Skeletal muscle satellite cell (primary cell): ENCODE measurements at regions not wholly inside any gene's neighbourhood (a gene's known extent, or its start where the extent isn't known, plus 50 kb on each side); places are given as distances from the start of the nearest gene placed in this dataset.
A peak's percentile ranks its signal among the peaks of the same experiment; 100 is the strongest.
"Not testable (repeated sequence)": the region's sequence is repeated elsewhere in the genome, so short reads cannot be mapped to it uniquely, and the experiment has no call there.

ENCODE experiments used
- H3K27me3 ChIP-seq: 2 replicates; pipeline ENCODE4 v1.7.0; 2013; ENCODE audit warnings: low read length; ENCODE audit not compliant: control insufficient read depth, insufficient read depth
- H3K36me3 ChIP-seq: 2 replicates; pipeline ENCODE4 v1.7.0; 2013; ENCODE audit warnings: mild to moderate bottlenecking, control low read depth, low read length; ENCODE audit not compliant: insufficient read depth
- H3K4me1 ChIP-seq: 2 replicates; pipeline ENCODE4 v1.7.0; 2013; ENCODE audit warnings: low read length; ENCODE audit not compliant: control insufficient read depth, insufficient read depth
- H3K4me2 ChIP-seq: 2 replicates; pipeline ENCODE4 v1.7.0; 2013; ENCODE audit warnings: mild to moderate bottlenecking, low read length
- H3K4me3 ChIP-seq: 2 replicates; pipeline ENCODE4 v1.7.0; 2013; ENCODE audit warnings: low read length
- H3K9ac ChIP-seq: 2 replicates; pipeline ENCODE4 v1.7.0; 2013; ENCODE audit warnings: mild to moderate bottlenecking, low read depth, low read length, moderate library complexity
- H3K9me3 ChIP-seq: replicated peaks from 2 replicates; pipeline ENCODE4 v1.7.0; 2013; ENCODE audit warnings: mild to moderate bottlenecking, control low read depth, low read length

DNA sequence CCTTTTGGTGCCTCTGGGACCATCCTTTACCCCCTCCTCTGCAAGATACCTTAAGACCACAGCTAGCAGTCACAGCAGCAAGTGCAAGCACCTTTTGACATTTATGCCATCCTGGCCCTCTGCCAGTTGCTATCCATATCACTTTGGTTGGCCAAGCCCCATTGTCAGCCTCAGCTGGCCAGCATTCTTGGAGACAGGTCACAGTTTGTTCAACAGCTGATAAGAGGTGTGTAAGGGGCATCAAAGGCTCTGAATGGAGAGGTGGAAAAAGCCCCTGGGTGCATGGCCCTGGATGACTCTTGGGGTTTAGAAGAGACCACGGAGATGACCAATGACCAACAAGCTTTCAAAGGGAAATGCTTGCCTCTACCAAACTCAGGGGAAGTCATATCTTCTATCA lies 133.6 kb upstream of the MAMLD1 start:
- H3K4me3 ChIP-seq, result no peak overlapping the region
- H3K4me2 ChIP-seq, result no peak overlapping the region
- H3K36me3 ChIP-seq, result no peaks in the 10 kb centered on the region
- H3K4me1 ChIP-seq, result no peaks in the 10 kb centered on the region
- no peak overlapping the region for H3K9ac ChIP-seq
- no peaks in the 10 kb centered on the region for H3K9me3 ChIP-seq
- H3K27me3 ChIP-seq, result no peaks in the 10 kb centered on the region

- H3K9me3 ChIP-seq, result not testable (repeated sequence)
Measured at GRCh38 chrX:150230952-150231351, 132.2 kb upstream of the MAMLD1 start.

GRCh38 chrX:150231368-150231767 lies 131.7 kb upstream of the MAMLD1 start:
- H3K4me3 ChIP-seq, H3K9me3 ChIP-seq, H3K4me1 ChIP-seq, H3K36me3 ChIP-seq, H3K27me3 ChIP-seq, H3K4me2 ChIP-seq, H3K9ac ChIP-seq: not testable (repeated sequence)

More at GRCh38 chrX:150230952-150231351, 132.2 kb upstream of the MAMLD1 start:
- not testable (repeated sequence) for H3K27me3 ChIP-seq, H3K9ac ChIP-seq, H3K36me3 ChIP-seq, H3K4me1 ChIP-seq, H3K4me3 ChIP-seq, H3K4me2 ChIP-seq

DNA sequence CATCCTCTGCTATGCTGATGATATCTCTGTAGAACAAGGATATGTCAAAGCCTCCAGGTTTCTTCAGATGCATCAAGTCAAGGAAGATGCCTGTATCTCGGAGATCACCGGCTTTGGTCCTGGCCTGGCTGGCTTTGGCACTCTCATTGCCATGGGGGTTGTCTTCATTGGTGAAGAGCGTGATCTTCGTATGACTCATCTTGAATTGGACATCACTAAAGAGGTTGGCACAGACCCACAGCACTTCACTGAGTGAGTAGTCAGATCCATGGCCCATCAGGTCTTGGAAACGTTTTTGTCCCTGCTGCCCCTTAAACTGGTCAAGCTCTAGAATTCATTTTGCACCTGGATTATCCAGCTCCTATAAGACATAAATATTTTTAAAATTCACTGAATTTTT lies 130.9 kb upstream of the MAMLD1 start:
- not testable (repeated sequence) for H3K27me3 ChIP-seq, H3K4me3 ChIP-seq, H3K36me3 ChIP-seq, H3K4me2 ChIP-seq, H3K9ac ChIP-seq, H3K9me3 ChIP-seq
- peaks cover 13% of the 10 kb centered on the region for H3K4me1 ChIP-seq

DNA sequence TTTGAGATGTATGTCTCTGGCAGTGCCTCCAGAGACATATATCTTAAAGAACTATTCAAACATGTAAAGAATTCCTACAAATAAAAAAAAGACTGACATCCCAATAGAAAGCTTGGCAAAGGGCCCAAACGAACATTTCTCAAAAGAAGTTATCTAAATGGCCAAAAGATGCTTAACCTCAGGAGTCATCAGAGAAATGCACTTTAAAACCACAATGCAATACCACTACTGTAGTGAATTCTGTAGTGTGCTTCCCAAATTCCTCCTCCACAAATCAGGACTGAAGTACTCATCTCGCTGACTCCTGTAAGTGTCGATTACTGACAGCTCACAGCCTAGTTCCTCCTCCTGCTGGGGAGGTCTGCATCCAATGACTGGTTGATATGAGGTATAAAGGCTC lies 129.0 kb upstream of the MAMLD1 start:
- no peaks in the 10 kb centered on the region for H3K9me3 ChIP-seq
- no peak overlapping the region for H3K4me2 ChIP-seq
- H3K27me3 ChIP-seq, result no peaks in the 10 kb centered on the region
- H3K36me3 ChIP-seq, result no peaks in the 10 kb centered on the region
- H3K4me1 ChIP-seq, result peaks cover 13% of the 10 kb centered on the region
- no peak overlapping the region for H3K4me3 ChIP-seq
- H3K9ac ChIP-seq, result no peak overlapping the region

DNA sequence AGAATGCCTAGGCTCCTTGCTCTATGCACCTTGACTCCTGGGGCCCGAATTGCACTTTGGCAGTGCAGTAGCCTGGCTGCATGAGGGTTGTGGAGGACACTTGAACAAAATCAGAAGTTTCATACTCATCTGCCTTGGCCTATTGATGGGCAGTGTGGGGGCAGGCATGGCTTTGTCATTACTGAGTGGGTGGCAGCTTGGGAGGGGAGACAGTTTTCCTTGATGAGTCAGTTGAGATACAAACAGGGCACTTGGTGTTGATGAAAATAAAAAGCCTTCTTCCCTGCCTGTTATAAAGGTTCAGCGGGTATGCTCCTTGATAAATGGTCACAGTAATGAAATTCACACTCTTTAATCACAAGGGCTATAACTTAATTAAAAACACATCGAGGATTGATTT lies 126.8 kb upstream of the MAMLD1 start:
- Histone ChIP-seq H3K4me1 (peaks cover 13% of the 10 kb centered on the region), H3K9ac (no peak overlapping the region), H3K4me3 (no peak overlapping the region), H3K4me2 (peak overlapping the region; percentile 50), H3K36me3 (no peaks in the 10 kb centered on the region), H3K9me3 (no peaks in the 10 kb centered on the region), H3K27me3 (no peaks in the 10 kb centered on the region)

DNA sequence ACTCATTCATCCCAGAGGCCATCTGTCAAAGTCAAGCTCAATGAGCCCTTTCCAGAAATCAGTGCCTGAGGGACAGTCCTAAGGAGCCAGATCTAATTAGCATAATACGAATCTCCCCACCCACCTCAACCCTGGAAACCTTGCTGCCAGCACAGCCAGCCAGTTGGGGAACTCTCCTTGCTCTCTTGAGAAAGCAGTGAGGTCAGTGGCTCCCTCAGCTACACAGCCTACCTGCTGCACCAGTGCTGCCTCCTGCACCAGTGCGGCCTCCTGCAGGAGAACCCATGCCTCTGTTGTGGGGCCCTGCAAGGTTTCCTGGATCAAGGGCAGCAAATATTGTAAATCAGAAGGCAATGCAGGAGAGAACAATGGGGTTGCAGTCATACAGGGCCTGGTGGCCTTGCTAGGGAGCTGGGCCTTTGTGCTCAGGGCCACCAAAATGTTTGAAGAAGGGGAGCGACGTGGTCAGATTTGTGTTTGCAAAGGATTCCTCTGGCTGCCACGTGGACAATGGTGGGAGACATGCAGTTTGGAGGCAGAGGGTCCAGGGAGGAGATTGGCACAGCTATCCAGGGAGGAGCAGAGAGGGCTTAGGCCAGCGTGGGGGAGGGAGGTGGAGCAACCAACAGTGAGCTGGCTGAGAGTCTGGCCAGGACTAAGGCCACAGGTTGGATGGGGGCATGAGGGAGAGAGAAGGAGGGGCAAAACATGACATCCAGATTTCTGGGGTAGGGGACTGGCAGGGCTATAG lies 124.3 kb upstream of the MAMLD1 start:
- H3K4me1 ChIP-seq, result peaks cover 13% of the 10 kb centered on the region
- no peaks in the 10 kb centered on the region for H3K9me3 ChIP-seq
- no peak overlapping the region for H3K4me3 ChIP-seq
- H3K27me3 ChIP-seq, result no peaks in the 10 kb centered on the region
- H3K4me2 ChIP-seq, result no peak overlapping the region
- H3K9ac ChIP-seq, result no peak overlapping the region
- H3K36me3 ChIP-seq, result no peaks in the 10 kb centered on the region

DNA sequence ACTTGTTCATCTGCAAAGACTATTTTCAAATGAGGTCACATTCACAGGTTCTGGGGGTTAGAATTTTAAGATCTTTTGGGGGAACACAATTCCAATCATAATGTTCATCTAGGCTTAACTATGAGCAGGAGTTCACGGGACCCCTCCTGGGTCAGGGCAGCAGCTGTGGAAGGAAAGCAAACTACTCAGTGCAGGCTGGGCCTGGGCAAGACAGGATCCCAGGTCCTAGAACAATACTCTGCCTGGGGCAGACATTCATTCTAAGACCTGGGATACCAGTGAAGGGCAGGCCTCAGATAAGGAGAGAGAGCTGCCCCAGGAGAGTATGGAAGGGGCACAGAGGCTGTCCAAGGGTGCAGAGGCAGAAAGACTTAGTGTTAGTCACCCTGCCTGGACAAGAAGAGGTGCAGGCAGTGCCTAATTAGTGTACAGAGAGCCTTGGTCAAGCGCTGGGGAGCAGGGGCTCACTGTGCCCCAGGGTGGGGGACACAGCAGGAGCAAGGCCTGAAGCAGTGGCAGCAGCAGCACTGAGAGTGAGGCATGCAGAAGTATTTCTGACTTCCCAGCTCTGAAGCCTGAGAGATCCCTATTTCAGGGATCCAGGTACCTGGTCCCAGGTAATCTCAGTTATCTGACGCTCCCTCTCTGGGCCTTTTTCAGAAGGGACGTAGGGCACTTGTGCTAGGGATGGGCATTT lies 123.0 kb upstream of the MAMLD1 start:
- H3K36me3 ChIP-seq, result no peaks in the 10 kb centered on the region
- H3K4me1 ChIP-seq, result peaks cover 13% of the 10 kb centered on the region
- no peak overlapping the region for H3K4me2 ChIP-seq
- no peak overlapping the region for H3K9ac ChIP-seq
- no peaks in the 10 kb centered on the region for H3K27me3 ChIP-seq
- H3K9me3 ChIP-seq, result no peaks in the 10 kb centered on the region
- H3K4me3 ChIP-seq, result no peak overlapping the region

- Histone ChIP-seq H3K9me3 (no peaks in the 10 kb centered on the region), H3K27me3 (no peaks in the 10 kb centered on the region), H3K4me3 (no peak overlapping the region), H3K36me3 (no peaks in the 10 kb centered on the region), H3K9ac (no peak overlapping the region), H3K4me2 (no peak overlapping the region), H3K4me1 (peaks cover 13% of the 10 kb centered on the region)
Measured at GRCh38 chrX:150240643-150240970, 122.5 kb upstream of the MAMLD1 start.

DNA sequence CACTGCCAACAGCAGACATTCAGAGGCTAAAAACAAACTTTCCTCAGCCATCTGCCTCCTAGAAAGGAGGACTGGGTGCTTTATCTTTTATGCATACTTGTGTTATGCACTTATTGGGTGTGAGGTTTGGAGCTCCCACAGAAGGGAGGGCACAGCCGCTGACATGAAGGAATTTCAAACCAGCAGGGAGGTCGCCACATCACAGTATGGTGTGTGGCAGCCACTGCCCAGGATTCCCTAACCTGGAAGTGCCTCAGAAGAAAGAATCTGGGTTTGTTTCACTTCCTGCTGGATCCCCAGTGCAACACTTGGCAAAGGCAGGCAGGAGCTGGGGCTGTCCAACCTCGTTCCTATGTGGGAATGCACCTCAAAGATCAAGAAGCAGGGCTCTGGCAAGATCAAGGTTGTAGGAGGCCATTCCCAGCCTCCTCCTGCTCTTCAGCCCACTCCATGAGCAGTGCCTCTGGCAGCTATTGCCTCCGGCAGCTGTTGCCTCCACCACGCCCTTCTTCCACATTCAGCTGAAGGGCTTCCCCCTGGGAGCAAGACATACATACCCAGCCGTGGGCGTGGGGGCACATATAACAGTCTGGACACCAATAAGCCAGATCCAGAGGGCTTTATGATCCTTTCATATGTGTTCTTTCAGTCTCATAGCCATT lies 109.0 kb upstream of the MAMLD1 start:
- H3K36me3 ChIP-seq, result no peaks in the 10 kb centered on the region
- no peak overlapping the region for H3K9ac ChIP-seq
- no peaks in the 10 kb centered on the region for H3K27me3 ChIP-seq
- H3K4me3 ChIP-seq, result no peak overlapping the region
- no peaks in the 10 kb centered on the region for H3K9me3 ChIP-seq
- H3K4me1 ChIP-seq, result peaks cover 16% of the 10 kb centered on the region
- no peak overlapping the region for H3K4me2 ChIP-seq

- peaks cover 22% of the 10 kb centered on the region for H3K4me1 ChIP-seq
- H3K36me3 ChIP-seq, result no peaks in the 10 kb centered on the region
- H3K4me2 ChIP-seq, result no peak overlapping the region
- H3K9me3 ChIP-seq, result no peaks in the 10 kb centered on the region
- no peaks in the 10 kb centered on the region for H3K27me3 ChIP-seq
- H3K9ac ChIP-seq, result no peak overlapping the region
- no peak overlapping the region for H3K4me3 ChIP-seq
Measured at GRCh38 chrX:150254909-150255308, 108.2 kb upstream of the MAMLD1 start.
